D341Med (cell line): ENCODE measurements at regions not wholly inside any gene's neighbourhood (a gene's known extent, or its start where the extent isn't known, plus 50 kb on each side); places are given as distances from the start of the nearest gene placed in this dataset.

Source experiments
- DNase-seq: peaks from one replicate; pipeline ENCODE4 v3.0.0; 2012; ENCODE audit warnings: low spot score

GRCh38 chr6:66429210-66429609 is 722.2 kb upstream of the EYS start:
- DNase-seq, result no peak

DNA sequence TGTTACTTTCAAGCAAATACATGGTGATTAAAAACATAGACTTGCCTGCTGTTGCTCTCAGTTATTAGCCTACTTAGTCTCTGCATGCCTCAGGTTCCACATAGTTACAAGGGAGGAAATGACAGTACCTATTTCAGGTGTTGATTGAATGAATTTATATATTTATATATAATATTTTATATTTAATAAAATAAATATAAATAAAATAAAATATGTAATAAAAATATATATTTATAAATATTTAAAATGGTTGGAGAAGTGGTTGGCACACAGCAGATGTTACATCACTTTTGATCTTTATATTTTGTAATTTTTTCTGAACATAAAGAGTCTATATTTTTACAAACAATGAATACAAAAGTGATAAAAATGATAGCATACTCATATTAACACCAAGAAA is 716.0 kb upstream of the EYS start:
- DNase-seq, result no peak

GRCh38 chr6:66421570-66421969 is 714.5 kb upstream of the EYS start:
- DNase-seq, result peak; percentile 30

- no peak for DNase-seq
Measured at GRCh38 chr6:66418906-66419305, 711.9 kb upstream of the EYS start.

- DNase-seq, result no peak
Measured at GRCh38 chr6:66403966-66404365, 696.9 kb upstream of the EYS start.

- DNase-seq, result no peak
Measured at GRCh38 chr6:66402873-66403272, 695.8 kb upstream of the EYS start.

DNA sequence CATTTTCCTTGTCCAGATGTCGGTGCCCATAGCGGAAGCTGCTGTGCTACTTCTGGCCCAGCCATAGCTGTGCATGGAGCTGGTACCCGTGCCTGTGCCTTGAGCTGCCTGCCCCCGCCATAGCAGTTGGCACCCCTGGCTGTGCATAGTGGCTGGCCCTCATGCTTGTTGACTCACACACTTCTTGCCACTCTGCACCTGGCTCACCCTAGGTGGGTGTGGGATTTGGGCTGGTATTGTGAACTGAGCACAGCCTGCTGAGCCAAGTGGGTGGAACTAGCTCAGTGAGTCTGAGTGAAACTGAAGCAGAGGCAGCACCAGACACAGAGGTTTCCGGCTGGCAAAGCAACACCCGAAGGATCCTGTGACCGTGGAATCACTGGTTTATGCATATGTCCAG is 689.5 kb upstream of the EYS start:
- DNase-seq, result no peak

DNA sequence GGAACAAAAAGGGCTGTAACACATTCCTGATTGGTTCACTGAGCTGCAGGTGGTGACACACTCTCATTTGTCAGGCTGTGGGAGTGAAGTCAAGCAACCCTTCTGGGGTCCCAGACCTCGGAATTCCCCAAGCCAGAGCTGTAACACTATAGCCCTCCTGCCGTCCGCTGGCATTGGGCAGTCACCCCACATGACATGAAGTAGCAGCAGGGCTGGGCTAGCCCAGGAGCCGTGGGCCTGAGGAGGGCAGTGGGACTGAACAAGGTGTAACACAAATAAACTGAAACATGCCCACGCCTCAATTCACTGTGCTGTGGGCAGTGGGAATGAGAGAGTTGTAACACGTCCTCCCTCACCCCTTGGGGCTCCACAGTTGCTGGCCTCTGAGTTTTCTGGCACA is 689.1 kb upstream of the EYS start:
- no peak for DNase-seq

DNA sequence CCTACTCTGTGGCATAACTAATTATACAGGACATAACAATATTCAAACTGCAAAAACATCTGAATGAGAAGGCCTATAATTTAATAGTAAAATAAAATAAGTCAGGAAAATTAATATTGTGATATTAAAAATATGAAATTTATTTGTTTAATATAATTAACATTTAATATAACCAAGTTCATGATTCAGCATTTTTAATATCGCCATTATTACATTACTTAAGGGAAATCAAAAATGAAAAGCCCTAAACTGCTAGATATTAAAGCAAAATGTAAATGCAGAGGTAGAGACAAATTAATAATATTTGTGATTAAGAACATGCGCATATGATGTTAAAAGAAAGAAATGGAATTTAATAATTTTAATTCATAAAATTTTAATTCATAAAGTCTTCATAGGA is 683.4 kb upstream of the EYS start:
- no peak for DNase-seq

DNA sequence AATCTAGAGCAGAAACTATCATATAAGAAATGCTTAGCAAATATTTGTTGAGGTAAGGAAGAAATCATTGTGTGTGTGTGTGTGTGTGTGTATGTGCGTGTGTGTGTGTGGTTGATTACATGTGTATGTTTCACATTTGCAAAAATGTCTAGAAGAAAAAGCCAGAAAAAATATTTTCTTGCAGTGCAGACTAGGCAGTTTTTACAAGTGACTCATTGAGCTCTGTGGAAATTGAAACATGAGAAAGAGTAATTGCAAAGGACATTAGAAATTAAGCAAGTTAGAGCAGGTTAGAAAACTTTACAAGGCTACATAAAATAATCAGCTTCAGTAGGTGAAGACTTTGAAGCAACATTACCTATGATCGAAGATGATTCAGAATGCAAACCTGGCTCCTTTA is 669.0 kb upstream of the EYS start:
- no peak for DNase-seq

DNA sequence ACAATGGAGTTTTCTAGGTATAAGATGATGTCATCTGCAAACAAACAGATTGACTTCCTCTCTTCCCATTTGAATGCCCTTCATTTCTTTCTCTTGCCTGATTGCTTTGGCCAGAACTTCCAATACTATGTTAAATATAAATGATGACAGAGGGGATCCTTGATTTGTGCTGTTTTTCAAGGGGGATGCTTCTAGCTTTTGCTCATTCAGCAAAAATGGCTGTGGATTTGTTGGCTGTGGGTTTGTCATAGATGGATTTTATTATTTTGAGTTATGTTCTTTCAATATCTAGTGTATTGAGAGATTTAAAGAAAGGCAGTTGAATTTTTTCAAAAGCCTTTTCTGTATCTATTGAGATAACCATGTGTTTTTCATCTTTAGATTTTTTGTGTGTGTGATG is 662.4 kb upstream of the EYS start:
- no peak for DNase-seq

- DNase-seq, result no peak
Measured at GRCh38 chr6:66362888-66363287, 655.9 kb upstream of the EYS start.

DNA sequence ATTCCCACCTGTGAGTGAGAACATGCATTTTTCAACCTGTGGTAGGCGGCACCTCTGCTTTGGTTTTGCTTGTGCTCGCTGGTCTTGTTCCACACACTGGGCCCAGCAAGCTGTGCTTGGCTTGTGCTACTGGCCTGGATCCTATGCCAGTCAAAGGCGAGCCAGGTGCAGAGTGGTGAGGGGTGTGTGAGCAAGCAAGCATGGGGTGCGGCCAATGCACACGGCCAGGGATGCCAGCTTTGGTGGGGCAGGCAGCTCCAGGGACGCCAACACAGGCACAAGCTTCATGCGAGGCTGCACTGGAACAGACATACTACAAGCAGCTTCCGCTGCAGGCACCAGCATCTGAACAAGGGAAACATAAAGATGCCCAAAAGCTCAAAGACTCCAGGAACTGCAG is 654.9 kb upstream of the EYS start:
- DNase-seq, result no peak

- DNase-seq, result no peak
Measured at GRCh38 chr6:66357781-66358180, 650.8 kb upstream of the EYS start.

- no peak for DNase-seq
Measured at GRCh38 chr6:66355471-66355870, 648.4 kb upstream of the EYS start.

GRCh38 chr6:66344796-66345195 is 637.8 kb upstream of the EYS start:
- DNase-seq, result no peak

- no peak for DNase-seq
Measured at GRCh38 chr6:66340736-66341135, 633.7 kb upstream of the EYS start.

DNA sequence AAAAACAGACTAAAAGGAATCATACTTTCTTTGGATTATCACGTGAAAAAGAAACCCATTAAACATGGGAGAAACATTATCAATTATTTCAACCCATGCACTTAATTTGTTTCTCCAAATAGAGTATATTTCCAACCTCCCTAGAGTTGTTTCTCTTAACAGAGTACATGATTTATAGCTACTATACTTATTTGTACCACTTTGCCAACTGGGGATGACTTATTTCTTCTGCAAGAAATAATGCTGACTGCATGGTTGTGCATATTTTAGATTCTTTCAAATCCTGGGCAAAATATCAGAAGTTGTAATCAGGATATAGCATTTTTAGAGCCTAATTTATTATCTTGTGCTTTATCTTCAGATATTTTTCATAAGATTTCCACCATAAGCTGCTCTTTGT is 629.1 kb upstream of the EYS start:
- DNase-seq, result no peak

GRCh38 chr6:66328200-66328599 is 621.2 kb upstream of the EYS start:
- no peak for DNase-seq

- no peak for DNase-seq
Measured at GRCh38 chr6:66326228-66326627, 619.2 kb upstream of the EYS start.

GRCh38 chr6:66321017-66321416 is 614.0 kb upstream of the EYS start:
- DNase-seq, result no peak

GRCh38 chr6:66307490-66307889 is 600.5 kb upstream of the EYS start:
- DNase-seq, result no peak

DNA sequence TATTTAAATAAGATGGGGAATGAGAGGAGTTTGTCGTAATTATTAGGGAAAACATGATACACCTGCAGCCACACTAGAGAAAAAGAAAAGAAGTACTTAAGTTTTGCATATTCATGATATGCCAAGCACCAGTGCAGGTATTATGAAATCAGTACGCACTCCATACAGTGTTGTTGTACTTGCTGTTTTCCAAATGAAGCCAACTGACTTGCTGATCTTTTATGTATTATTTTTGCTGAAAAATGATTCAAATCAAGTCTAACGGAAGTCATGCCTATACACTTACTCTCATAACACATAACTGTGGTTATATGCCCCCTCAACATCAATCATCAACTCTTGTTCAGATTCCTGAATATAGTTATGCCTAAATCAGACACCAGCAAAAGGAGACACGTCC is 584.9 kb upstream of the EYS start:
- DNase-seq, result no peak

DNA sequence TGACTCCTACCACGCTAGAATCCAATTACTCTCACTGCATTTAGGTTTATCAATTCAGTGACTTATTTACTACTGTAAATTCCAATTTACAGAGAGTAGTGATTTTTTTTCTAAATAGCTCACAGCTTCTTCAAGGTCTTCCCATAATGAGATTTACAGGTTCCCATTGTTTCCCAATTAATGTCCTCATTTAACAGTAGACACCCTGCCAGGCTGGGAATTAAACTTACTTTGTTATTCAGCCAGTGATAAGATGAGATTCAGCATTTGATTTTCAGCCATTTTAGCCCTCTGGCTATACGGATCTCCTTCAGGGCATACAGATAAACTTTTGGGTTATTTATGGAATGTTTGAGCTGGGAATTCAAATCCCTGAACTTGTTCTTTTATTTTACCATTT is 582.9 kb upstream of the EYS start:
- no peak for DNase-seq

DNA sequence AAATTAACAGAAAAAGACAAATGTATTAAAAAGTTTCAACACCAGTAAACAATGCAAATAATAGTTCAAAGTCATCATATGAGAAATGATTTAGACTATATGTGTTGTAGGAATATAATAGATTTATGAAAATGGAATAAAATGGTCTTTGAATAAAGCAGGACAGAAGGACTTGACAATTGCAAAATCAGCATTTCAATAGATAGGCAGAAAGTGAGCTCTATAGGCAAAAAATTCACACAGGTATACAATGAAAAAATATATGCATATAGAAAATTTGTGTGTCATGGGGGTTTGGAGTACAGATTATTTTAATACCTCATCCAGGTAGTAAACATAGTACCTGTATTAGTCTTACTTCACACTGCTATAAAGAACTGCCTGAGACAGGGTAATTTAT is 571.1 kb upstream of the EYS start:
- DNase-seq, result no peak
